Fibroblast of upper back skin (primary cell): ENCODE measurements at regions not wholly inside any gene's neighbourhood (a gene's known extent, or its start where the extent isn't known, plus 50 kb on each side); places are given as distances from the start of the nearest gene placed in this dataset.

Experiments
- DNase-seq: peaks from one replicate; pipeline ENCODE4 v3.0.0-alpha.2; 2013

GRCh38 chr13:82758044-82758443, 1124.2 kb downstream of the SLITRK1 start:
- DNase-seq = no peak

GRCh38 chr13:82751206-82751605, 1131.1 kb downstream of the SLITRK1 start:
- DNase-seq = no peak

- no peak for DNase-seq
Measured at GRCh38 chr13:82749551-82749950, 1132.7 kb downstream of the SLITRK1 start.

- DNase-seq = peak; percentile 73
Measured at GRCh38 chr13:82747958-82748357, 1134.3 kb downstream of the SLITRK1 start.

GRCh38 chr13:82747291-82747690, 1135.0 kb downstream of the SLITRK1 start:
- peak; percentile 26 for DNase-seq

- DNase-seq = no peak
Measured at GRCh38 chr13:82740442-82740841, 1141.8 kb downstream of the SLITRK1 start.

- DNase-seq = peak; percentile 11
Measured at GRCh38 chr13:82739881-82740280, 1142.4 kb downstream of the SLITRK1 start.

- DNase-seq = no peak
Measured at GRCh38 chr13:82729401-82729800, 1152.9 kb downstream of the SLITRK1 start.

- peak; percentile 37 for DNase-seq
Measured at GRCh38 chr13:82720986-82721385, 1161.3 kb downstream of the SLITRK1 start.

- no peak for DNase-seq
Measured at GRCh38 chr13:82719987-82720386, 1162.3 kb downstream of the SLITRK1 start.

GRCh38 chr13:82717249-82717648, 1165.0 kb downstream of the SLITRK1 start:
- peak; percentile 75 for DNase-seq

- DNase-seq = peak; percentile 79
Measured at GRCh38 chr13:82713687-82714405, 1168.4 kb downstream of the SLITRK1 start.

- no peak for DNase-seq
Measured at GRCh38 chr13:82702513-82702912, 1179.8 kb downstream of the SLITRK1 start.

- DNase-seq = no peak
Measured at GRCh38 chr13:82701020-82701419, 1181.3 kb downstream of the SLITRK1 start.

GRCh38 chr13:82698941-82699340, 1183.3 kb downstream of the SLITRK1 start:
- DNase-seq = peak; percentile 1

GRCh38 chr13:82698383-82698782, 1183.9 kb downstream of the SLITRK1 start:
- peak; percentile 1 for DNase-seq

GRCh38 chr13:82693607-82694006, 1188.7 kb downstream of the SLITRK1 start:
- no peak for DNase-seq

- no peak for DNase-seq
Measured at GRCh38 chr13:82688400-82688994, 1193.8 kb downstream of the SLITRK1 start.

GRCh38 chr13:82687884-82688283, 1194.4 kb downstream of the SLITRK1 start:
- DNase-seq = no peak

GRCh38 chr13:82681535-82681934, 1200.7 kb downstream of the SLITRK1 start:
- DNase-seq = no peak

GRCh38 chr13:82678052-82678451, 1204.2 kb downstream of the SLITRK1 start:
- no peak for DNase-seq

- no peak for DNase-seq
Measured at GRCh38 chr13:82675024-82675423, 1207.2 kb downstream of the SLITRK1 start.

GRCh38 chr13:82674546-82674945, 1207.7 kb downstream of the SLITRK1 start:
- no peak for DNase-seq

GRCh38 chr13:82672248-82672647, 1210.0 kb downstream of the SLITRK1 start:
- no peak for DNase-seq

GRCh38 chr13:82664183-82664582, 1218.1 kb downstream of the SLITRK1 start:
- no peak for DNase-seq
